GM18951 (cell line): ENCODE measurements at regions not wholly inside any gene's neighbourhood (a gene's known extent, or its start where the extent isn't known, plus 50 kb on each side); places are given as distances from the start of the nearest gene placed in this dataset.
"Not testable (repeated sequence)": the region's sequence is repeated elsewhere in the genome, so short reads cannot be mapped to it uniquely, and the experiment has no call there.

ENCODE experiments used
- POLR2A ChIP-seq: IDR thresholded peaks from 4 replicates; pipeline ENCODE4 v1.6.1; 2011; ENCODE audit warnings: mild to moderate bottlenecking; ENCODE audit not compliant: insufficient read length, insufficient read depth; ENCODE audit errors: extremely low read depth
- in situ Hi-C: fragments of 300-500 bp; cut with MboI; formaldehyde crosslinking; loops from one replicate; pipeline ENCODE4 v1.12.0; 2022; ENCODE audit warnings: low sequenced_read_pairs, mixed read lengths, inconsistent platforms; ENCODE audit not compliant: unreplicated experiment

DNA sequence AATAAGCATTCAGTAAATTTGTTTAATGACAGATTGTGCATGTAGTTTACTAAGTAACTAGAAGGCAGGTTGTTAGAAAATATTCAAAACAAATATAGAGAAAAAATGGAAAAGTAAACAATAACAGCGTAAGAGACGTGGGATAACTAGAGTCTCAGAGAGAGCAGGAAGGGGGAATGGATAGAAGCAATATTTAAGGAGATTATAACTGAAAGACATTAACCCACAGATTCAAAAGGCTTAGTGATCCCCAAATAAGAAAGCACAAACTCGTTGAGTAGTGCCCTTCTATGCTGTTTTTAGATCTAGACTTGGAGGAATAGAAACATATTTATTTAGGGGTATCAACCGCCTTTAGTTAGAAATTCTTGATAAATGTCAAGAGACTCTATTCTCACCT is 169.7 kb upstream of the RGS6 start:
- in situ Hi-C loops: no loop called here
- no peak for TF ChIP-seq POLR2A

DNA sequence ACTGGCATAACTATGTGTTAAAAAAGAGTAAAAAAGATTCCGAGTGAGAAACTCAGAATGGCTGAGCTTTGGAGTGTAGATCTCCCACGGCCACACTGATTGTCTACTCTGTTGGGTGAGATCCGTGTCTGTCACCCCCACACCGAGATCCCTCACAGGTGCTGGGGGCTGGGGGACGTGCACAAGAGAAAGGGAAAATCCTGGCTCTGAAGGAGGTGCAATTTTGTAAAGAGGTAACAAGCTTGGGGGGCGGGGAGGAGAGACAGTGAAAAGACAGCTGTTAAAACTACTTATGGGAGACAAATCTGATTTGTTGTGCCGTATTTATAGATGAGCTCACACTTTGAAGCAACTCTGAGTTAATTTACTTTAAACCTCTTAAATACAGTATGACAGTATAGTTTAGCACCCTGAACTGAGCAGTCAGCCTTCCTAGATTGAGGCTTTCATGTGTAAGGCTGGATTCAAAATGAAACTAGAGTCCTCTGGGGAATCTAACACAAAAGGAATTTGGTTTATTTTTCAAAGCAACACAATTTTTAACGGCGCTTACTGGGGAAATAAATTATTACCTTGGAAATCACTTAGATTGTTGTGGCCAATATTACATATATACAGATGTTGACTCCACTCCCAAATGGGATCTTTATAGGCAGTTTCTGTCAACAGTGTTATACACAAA is 167.4 kb upstream of the RGS6 start:
- in situ Hi-C loops: no loop called here
- TF ChIP-seq POLR2A: no peak

DNA sequence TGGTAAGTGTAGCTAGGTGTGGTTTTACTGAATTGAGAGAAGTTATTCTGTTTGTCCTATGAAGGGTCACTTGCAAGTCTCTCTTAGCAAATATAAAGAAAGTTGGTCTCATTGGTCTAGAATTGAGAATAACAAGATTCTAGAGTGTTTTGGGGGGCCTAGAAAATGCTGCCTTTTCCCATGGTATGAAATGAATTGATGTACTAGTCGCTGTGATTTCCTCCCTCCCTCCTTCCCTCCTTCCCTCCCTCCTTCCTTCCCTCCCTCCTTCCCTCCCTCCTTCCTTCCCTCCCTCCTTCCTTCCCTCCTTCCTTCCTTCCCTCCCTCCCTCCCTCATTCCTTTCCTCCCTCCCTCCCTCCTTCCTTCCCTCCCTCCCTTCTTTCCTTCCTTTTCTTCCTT is 166.7 kb upstream of the RGS6 start:
- in situ Hi-C loops: no loop called here
- no peak for TF ChIP-seq POLR2A

DNA sequence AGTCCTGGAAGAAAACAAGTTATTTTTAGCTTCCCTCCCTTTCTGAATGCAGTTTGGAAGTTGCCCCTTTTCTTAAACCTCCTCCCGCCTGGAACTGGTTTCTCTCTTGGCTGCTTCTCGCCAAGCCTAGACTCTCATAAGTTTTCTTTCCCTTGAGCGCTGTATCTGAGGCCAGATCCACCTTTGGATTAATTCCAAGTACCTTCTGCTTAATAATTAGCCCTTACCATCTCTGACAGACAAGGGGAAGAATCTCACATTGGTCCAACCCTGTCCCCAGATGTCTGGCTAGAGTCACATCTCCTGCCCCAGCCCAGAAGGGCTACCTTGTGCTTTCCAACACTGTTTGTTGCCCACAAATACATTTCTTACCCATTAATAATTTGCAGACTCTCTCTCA is 161.8 kb upstream of the RGS6 start:
- in situ Hi-C loops: no loop called here
- no peak for TF ChIP-seq POLR2A

DNA sequence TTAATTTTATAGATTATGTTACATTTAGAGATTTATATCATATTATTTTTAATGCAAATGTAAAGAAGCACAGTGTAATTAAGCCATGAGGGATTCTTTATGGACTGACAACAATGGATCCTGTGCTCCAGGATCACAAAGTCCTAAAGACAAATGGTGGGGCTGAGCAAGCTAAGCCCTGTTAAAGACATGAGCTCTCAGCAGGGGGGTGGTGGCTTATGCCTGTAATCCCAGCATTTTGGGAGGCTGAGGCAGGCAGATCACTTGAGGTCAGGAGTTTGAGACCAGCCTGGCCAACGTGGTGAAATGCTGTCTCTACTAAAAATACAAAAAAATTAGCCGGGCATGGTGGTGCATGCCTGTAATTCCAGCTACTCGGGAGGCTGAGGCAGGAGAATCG is 160.8 kb upstream of the RGS6 start:
- in situ Hi-C loops: not testable (repeated sequence)

DNA sequence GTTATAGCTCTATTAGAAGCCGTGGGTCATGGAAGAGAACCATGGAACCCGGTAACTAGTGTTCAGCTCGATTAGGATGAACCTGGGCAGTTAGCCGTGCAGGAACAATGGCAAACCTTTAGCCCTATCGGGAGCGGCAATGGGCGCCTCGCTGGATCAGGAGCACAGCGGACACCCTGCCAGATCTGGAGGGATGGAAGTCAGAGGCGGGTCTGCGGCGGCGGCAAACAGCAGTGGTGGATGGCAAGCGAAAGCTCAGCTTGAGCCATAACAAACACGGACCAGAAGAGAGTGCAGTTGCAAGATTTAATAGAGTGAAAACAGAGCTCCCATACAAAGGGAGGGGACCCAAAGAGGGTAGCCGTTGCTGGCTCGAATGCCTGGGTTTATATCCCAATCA is 160.2 kb upstream of the RGS6 start:
- in situ Hi-C loops: not testable (repeated sequence)

DNA sequence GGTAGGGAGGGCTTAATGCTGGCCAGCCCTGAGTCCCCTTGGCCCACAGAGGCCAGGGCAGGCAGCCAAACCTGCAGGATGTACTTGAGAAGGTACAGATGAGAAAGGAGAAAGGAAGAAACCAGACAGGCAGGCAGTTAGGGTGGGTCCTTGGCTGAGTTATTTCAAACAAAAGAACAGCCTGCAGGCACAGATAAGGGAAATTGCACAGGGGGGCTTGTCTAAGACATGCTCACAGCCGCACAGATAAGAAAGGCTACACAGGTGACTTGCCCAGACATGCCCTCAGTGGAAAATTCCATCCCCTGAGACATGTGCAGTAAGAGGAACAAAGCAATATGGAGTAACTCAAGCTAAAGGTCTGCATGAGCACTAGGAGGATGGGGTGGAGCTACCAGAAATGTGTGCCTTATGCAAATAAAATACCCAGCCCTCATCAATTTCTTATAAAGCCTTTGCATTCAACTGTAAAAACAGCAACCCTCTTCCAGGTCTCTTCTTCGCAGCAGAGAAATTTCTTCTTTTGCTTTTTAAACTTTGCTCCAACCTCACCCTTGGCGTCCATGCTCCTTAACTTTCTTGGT is 158.2 kb upstream of the RGS6 start:
- TF ChIP-seq POLR2A: no peak
- in situ Hi-C loops: no loop called here

DNA sequence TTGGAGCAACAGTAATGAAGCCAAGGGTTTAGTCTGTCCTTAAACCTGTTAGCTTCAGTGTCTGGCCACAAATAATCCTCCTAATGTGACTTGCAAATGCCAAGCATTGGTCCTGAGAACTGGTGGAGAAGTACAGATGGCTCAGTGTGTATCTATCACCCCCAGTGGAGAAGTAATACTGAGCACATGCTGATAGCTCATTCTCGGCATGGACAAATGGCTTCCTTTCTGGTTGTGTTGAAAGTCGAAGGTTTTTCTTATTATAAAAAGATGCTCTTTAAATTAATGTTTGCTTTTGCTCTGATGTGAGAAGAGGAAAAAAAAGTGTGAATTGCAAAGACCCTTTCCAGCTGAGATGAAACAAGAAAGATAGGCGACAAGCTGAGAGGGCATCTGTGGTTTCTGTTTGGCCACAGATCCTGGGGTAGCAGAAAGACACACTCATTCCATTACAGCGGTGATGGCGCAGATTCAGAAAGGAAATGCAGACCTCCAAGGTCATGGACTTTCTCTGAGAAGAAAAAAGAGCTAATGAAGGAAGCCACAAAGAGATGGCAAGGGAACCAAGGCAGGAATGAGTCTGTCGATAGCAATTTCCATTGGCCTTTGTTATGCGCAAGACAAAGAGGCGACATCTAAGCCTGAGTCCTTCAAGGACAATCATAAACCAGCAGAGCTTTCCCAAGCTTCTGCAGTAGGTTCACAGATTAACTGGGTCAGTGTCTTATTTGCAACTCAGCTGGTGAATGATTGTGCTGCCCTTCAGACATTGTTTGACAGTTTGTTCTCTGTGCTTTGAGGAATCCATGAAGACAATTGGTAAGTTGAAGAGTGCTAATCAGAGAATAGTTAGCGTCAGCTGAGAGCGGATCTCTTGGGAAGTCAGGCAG is 155.5 kb upstream of the RGS6 start:
- no peak for TF ChIP-seq POLR2A
- in situ Hi-C loops: no loop called here

DNA sequence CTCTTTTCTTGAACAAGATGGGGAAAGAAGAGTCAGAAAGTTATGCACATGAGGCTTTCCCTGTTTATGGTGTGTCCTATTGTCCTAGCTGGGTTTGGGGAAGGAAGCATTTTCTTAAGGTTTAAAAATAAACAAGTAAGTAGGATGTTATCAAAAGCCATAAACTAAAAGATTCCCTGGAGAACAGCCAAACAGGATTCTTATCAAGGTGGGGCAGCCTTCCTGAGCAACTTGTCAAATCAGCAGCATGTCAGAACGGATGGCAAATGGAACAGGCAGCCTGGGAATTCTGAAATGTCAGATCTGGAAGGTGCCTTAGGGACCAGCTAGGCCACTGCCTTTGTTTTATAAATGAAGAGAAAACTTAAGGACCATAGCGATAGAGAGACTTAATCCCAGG is 152.2 kb upstream of the RGS6 start:
- in situ Hi-C loops: no loop called here
- TF ChIP-seq POLR2A: no peak

DNA sequence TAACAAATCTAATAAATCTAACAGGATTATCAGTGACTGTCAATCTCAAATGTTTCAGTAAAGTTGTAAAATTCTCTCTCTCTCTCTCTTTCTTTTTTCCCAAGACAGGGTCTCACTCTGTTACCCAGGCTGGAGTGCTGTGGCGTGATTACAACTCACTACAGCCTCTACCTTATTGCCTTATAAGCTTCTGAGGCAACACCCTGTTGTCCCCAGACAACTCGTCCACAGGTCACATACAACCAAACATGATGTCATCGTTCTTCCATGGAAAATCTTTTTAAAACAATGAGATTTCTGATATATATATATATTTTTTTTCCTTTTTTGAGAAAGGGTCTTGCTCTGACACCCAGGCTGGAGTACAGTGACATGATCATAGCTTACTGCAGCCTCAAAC is 151.4 kb upstream of the RGS6 start:
- in situ Hi-C loops: no loop called here
- no peak for TF ChIP-seq POLR2A

DNA sequence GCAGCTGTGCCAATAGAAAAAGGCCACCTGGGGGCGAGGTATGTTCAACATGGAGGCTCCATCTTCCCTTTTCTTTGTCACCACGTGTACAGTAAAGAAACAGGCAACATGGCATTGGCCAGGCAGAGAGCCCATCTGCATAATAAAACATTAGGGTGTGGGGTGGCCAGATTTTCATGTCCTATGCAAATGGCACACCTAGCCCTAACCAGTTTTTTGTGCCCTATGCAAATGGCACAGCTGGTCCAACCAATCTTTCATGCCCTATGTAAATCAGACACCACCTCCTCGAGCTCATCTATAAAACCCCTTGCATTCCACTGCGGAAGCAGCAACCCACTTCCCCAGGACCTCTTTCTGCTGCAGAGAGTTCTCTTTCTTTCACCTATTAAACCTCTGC is 149.1 kb upstream of the RGS6 start:
- no peak for TF ChIP-seq POLR2A
- in situ Hi-C loops: no loop called here

DNA sequence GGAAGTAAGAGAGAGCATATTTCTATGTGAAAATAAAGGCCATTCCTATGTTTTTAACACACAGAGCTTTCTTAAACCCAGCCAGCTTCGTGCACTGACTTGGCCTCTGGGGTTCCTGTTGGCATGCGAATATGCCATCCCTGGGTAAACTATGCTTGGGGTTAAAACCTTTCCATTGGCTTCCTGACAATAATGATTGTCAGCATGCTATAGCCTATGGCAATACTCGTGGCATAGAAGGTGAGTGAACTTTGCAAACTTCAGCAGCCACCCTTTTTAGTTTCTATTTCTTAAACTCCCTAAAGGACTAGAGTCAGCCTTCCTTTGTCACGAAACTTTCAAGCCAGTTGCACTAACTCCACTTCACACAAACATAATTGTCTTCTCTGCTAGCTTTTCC is 148.4 kb upstream of the RGS6 start:
- TF ChIP-seq POLR2A: no peak
- in situ Hi-C loops: no loop called here

DNA sequence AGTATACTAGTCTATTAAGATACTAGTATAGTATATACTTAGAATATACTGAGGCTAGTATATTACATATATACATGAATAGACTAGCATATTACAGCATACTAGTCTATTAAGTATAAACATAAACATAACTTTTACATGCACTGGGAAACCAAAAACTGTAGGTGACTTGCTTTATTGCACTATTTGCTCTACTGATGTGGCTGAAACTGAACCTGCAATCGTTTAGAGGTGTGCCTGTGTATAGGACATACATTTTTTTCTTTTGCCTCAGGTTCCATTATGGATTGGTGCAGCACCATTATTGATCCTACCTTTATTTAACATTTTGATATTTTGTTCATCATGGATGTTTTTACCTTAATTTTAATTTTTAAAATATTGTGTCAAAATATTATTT is 143.2 kb upstream of the RGS6 start:
- in situ Hi-C loops: no loop called here
- no peak for TF ChIP-seq POLR2A

DNA sequence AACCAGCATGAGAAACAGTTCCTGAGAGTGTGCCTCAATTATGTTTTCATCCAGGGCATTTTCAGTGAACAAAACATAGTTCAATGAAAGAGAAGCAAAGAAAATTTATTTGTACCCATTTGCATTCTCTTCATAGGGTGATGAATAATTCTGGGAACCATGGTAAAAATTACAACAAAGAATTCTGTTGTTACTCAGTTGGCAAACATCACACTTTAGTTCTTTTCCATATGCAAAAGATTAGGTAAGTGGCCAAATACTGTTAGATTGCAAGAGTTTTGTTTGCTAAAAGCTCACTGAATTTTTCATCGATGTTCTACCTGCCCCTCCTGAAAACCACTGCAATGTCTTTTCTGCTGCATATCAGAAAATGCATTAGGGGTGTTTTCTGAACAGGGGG is 132.4 kb upstream of the RGS6 start:
- TF ChIP-seq POLR2A: no peak
- in situ Hi-C loops: no loop called here
